NCI-H524 (cell line): ENCODE measurements at regions not wholly inside any gene's neighbourhood (a gene's known extent, or its start where the extent isn't known, plus 50 kb on each side); places are given as distances from the start of the nearest gene placed in this dataset.
"Not testable (repeated sequence)": the region's sequence is repeated elsewhere in the genome, so short reads cannot be mapped to it uniquely, and the experiment has no call there.

Experiments
- DNase-seq, 2 experiments: peaks; one replicate each; lab custom pipeline; 2025; lab: John Stamatoyannopoulos, UW

DNA sequence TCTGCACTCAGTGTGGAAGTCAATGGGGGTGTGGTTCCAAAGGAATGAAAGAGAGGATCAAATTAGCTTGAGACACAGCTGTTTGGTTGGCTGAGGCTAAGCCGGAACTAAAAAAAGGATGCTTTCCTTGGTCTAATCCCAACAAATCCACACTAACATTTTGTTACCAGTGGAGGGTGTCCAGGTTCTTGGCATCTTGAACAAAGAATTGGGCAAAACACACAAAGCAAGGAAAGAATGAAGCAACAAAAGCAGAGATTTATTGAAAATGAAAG is 278.6 kb upstream of the PLET1 start:
- not testable (repeated sequence) for DNase-seq

DNA sequence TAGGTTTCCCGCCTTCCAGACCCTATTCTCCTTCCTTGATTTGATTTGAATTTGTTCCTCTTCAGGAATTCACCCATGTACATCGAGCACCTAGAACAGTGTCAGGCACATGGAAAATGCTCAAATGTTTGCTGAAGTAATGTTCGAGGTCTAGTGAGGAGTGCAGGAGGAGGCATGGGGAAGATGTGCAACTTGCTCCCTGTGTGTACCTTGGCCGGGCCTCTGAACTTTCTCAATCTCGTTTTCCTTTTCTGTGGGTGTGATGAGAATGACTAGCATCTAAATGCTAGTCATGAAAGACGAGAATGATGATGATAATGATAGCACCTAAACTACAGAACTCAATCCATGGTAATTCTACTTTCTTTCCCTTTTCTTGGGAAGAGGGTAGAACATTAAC is 279.1 kb upstream of the PLET1 start:
- no peak for DNase-seq

DNA sequence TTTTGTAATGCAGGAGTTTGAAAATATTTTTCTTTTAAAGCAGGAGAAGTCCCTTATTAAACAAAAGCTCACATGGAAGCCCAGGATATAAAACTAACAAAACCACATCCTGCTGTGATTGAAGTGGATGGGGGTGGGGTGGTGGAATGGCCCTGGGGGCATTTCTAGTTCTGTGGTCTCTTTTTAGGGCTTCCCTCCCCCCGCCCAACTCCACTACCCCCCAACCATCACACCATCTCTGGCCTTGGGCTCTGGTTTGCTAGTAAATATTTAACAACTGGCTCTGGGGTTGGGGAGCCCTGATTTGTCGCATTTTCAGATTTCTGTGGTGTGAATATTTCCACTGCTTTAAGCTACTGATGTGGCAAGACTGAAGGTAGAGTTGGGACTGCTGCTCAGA is 279.6 kb upstream of the PLET1 start:
- no peak for DNase-seq

DNA sequence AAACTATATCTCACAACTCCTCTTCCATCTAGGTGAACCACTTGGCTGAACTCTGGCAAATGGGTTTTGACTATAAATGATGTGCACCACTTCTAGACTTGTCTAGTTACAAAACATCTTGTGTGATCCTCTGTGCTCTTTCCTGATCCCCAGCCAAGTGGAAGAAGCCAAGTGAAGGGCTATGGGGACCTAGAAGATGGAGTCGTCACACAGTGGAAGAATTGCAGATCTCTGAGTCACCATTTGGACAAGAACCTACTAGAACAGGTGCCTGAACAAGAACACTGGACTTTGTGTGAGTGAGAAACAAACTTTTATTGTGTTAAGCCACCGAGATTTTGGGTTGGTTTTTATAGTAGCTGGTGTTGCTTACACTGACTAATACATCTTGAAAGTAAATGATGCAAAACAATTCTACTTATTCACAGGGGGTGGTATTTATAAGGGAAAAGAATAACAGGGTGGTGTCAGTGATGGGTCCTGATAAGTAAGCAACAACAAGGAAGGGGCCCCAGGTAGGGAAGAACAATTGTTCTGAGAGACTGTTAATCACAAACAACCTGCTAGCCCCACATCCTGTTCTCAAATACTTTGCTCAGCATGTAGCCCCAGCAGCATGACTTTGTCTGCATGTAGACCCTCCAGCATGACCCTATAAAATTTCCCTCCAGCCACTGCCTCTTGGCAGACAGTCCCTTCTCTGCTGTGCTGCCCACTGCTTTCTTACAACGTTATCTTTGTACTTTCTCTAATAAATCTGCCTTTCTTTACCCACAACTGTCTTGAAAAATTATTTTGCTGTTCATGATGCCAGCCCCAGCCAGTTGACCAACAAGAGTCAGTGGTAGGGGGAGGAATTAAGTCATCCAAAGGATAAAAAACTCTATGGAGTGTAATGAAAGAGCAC is 280.7 kb upstream of the PLET1 start:
- no peak for DNase-seq

DNA sequence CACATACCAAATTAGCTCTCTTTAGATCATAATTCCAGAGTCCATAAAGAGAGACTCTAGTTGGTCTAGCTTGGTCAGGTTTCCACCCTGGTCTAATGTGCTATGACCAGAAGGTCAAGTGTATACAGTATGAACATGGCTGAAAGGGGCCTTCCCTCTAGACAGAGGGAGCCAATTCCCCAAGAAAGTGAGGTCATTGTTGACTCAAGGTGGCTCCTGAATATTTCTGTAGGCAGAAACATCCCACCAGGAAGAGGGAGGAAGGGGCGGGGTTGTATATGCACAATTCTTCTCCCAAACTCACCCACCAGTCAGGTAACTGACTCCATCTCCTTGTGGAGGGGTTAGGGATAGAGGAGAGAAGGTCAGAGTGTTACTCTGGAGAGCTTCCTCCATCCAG is 281.8 kb upstream of the PLET1 start:
- DNase-seq, result no peak

DNA sequence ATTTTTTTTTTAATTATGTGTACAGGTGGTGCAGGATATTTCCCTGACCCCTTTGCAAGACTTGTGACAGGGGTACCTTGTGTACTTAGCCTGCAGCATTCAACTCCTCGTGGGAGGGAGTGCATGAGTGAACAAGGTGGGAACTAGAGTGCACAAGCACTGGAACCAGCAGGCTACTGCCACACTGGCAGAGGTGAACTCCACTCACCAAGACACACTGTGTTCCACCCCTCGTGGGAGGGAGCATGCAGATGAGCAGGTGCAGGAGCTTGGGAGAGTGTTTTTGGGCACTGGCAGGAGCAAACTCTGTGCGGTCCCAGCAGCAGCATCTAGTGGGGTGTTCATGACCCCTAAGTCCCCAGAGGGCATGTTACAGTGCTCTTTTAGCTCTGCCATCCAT is 282.7 kb upstream of the PLET1 start:
- no peak for DNase-seq

DNA sequence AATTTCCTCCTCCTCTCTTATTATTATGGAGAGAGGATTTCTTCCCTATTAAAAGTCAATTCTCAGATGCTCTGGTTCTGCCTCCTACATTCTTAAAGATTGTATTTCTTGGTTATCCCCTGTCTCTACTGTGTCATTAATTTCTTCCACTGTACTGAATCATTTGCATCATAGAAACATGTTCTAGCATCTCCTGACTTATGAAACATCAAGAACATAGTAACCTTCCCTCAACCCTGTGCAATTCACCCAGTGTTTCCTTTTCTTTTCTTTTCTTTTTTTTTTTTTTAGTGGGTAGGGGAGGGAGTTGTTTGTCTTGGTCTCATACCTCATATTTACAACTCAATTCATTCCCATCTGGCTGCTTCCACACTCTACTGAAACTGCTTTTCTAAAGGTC is 288.0 kb upstream of the PLET1 start:
- no peak for DNase-seq

DNA sequence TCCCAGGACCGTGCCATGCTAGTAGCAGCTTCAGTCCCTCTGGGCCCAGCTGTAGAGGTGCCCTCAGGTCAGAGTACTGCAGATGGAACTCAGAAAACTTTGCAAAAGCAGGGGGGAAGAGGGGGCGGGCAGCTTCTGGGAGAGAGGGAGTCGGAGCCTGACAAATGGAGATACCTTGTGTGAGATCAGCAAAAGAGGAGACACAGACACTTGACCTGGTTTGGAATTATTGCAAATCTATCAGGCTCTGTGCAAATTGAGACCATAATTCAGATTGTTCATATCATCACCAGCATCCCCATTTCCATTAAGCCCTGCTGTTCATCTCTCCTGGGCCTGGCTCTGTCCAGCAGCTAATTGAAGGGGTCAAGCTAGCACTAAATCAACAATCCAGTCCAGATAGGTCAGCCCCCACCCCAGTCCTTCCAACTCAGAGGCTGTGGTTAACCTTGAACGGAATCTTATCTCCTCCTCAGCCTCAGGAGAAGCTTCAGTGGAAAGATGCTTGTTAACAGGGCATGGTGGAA is 292.6 kb upstream of the PLET1 start:
- no peak for DNase-seq

DNA sequence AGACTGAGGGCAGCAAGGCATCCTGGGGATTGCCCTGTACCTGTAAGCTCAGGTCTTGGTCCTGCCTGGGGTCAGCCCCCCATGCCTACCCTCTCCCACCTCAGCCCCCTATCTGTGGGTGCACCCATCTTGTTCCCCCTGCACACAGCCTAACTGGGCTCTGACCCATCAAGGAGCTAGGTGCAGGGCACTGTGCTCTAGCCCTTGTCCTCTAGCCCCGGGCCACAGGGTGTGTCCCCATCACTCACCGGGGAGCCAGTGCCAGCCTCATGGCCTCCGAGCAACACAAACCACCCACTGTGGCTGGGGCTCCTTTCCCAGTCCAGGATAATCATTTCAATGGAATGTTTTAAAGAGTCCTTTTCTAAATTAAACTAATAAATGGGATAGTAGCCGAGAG is 293.9 kb upstream of the PLET1 start:
- DNase-seq, result no peak

DNA sequence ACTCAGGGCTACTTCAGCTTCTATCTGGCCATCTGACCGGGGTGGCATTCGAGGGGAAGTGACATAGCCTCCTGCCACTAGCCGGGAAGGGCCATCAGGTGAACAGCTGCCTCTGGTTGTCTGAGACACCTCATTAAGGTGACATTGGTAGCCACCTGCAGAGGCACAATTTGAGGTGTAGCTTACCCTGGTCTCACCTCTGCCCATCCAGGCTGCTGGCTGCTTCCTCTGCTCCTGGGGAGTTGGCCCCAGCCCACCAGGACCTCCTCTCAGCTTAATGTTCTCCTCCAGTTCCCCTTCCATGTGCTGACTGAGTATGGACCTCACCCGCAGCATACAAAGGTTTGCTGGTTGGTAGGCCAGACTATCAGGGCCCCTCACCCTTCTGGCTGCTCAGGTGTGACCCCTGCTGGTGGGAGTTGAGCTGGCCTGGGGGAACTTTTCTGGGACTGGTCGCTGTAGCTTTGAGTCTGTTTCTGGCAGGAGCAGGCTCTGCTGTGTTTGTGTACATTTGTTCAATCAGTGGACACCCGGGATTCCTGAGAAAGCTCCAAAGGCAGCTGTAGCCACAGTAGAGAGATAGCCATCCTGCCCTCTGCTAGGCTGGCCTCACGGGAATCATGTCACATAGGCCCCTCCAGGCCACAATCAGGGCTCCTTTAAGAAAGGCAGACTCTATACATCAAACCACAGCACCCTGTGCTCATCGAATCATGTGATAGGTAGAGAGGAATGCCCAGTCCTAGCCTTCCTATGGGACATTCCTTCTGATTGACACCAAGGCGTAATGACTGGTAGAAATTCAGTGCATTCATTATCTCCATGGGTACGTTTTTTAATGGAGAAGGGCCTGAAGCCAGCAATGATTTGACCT is 295.1 kb upstream of the PLET1 start:
- peak in 1 of 2 experiments; percentile 7 for DNase-seq

DNA sequence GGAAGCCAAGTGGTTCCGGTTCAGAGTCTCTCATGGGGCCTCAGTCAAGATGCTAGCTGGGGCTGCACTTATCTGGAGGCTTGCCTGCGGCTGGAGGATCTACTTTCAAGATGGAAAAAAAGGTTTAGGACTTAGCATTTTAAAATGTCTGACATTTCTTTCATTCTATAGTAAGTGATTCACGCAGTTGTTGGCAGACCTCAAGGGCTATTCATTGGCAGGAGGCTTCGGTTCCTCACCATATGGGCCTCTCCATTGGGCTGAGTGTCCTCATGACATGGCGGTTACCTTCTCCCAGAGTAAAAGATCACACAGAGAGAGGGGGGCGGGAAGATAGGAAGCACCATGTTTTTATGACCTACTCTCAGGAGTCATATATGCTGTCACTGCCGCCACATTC is 298.0 kb upstream of the PLET1 start:
- DNase-seq, result peak in 1 of 2 experiments; percentile 13

DNA sequence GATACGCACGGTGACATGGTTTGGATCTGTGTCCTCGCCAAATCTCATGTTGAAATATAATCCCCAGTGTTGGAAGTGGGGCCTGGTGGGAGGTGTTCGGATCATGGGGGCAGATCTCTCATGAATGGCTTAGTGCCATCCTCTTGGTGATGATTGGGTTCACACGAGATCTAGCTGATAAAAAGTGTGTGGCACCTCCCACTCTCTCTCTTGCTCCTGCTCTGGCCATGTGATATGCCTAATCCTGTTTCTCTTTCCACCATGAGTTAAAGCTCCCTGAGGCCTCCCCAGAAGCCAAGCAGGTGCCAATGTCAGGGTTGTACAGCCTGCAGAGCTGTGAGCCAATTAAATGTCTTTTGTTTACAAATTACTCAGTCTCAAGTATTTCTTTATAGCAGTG is 303.1 kb upstream of the PLET1 start:
- DNase-seq, result no peak

DNA sequence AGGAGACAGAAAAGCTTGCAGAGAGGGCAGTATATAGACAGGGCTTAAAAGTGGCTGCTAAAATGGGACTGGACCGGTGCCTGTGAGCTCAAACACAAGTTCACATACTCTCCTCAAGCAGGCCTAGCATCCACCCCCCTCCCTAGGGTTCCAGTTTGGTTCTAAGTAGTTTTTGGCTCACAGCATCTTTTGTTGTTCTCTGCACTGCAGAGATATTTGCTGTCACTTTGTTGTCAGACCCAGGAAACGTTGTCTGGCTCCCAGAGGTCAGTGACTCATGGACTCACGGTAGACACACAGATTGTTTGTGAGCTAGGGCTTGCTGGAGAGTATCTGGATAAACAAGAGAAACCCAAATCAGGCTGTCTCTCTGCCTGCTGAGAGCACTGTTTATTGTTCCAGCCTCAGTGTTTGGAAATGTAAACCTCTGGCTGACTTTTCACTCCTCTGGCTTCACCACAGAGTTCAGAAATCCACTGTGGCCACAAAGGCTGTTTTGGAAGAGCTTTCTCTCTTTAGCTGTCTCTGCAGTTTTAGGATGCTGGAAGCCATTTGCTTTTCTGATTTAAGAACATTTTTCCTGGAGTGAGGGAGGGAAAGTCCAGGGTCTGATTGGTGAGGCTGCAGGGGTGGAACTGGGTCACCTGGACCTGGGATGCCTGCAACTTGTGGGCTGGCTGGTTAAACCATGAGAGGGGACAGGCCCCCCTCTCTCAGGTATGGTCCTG is 303.7 kb upstream of the PLET1 start:
- DNase-seq, result no peak

DNA sequence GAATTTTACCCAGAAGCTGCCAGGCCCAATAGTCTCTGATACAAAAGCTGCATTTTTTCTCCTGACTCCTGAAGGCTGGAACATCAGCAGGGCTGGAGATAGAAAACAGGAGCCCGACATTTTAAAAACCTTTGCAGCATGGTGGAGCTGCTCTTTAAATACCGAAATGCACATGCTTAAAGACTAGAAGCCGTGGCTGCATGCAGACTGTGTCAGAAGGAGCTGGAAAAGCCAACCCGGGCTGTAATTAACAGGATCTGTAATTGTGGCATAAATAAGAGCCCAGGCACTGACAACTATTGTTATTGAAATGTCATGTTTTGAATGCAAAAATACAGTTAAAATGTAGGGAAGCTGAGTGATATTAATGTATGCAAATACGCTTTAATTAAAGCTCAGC is 304.9 kb upstream of the PLET1 start:
- no peak for DNase-seq

DNA sequence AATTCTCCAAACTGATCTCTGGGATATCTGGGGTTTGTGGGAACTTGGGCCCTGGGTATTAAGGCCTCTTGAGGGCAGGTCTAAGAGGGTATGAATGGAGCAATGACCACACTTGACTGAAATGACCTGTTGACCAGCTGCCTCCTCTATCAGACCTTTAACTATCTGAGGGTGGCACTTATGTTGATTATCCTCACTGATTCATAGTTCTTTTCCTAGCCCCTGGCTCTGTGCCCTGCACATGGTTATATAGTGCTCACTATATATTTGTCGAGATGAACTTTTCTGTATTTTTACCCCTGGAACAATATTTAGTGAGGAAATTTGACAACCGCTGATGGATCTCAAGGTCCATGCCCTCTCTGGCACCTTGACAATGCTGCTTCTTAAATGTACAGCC is 305.5 kb upstream of the PLET1 start:
- no peak for DNase-seq

DNA sequence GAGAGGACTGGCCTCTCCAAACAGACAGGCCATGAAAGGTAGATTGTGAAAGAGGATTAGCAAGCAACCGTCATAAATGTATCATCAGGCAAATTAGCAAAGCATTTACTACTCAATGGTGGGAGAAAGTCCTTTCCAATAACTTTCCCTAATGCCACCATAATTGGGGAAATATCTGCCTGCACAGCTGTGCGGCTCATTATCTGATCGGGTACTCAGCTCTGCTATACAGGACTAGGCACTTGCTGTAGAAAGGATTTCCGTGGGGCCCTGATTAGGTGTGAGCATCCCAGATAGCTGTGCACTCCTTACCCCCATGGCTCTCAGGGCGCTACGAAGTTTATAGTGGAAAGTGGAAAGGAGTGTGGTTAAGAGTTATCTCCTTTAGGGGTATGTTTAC is 309.7 kb upstream of the PLET1 start:
- DNase-seq, result peak; percentile 50 to 71

DNA sequence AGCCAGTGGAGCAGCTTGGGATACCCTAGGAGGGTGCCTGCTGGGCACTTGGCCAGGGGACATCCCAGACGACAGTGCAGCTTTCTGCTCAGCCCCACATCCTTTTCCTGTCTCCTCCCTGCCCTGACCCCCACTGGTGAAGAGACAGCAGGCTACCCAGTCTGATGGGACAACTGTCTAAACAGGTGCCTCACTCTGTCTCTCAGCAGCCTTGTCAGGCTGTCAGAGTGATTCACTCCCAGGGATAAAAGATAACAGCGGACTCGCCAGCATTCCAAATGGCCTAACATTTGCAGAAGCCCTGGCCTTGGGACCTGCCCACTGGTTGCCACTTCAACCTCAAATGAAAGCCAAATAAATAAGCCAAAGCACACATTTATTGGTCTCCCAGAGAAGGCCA is 318.6 kb upstream of the PLET1 start:
- no peak for DNase-seq

DNA sequence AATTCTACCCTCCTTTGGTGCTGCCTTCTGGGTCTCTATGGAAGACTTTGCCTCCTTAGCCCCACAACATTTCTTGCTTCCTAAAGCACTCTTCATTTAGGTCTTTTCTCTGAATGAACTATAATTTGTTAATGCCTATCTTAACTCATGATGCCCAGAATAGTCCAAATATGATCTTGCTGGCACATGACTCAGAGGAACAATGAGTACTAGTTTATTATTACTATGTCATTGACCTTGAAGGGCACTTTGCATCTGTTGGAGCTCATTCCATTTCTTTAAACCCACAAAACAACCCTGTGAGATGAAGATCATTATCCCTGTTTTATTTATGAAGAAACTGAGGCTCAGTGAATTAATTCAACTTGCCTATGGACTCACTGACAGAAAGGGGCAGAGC is 320.2 kb upstream of the PLET1 start:
- no peak for DNase-seq

DNA sequence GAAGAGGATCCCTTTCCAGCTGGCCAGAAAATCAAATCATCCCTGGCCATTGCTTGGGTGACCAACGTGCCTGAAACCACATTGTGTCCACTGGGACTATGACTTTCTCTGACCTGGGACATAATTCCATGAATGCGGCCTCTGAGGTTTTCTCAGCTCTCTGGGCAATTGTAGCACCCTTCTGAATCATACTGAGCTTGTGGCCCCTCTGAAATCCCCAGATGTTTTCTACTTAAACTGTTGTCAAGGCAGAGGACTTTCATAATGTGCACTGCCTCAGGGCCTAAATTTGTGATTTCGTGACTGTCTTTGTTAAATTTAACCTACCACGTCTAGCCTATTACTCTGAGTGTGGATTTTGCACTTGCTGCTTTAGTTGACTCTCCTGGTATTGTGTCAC is 321.1 kb upstream of the PLET1 start:
- no peak for DNase-seq

DNA sequence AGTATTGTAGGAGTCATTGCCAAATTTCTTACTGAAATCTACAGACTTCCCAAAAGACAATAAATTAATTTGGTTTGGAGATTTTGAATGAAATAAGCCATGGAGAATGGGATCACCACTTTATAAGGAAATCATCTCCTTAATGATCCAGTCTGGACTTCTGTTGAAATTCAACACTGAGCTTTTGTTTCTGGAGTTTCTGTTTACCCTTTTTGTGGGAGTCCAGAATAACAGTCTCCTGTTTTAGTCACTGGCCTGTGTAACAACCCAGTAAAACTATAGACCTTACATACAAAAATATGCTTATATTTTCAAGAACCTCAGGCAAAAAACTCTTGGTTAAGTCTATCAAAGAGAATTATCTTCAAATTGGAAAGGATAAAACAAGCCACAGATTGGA is 321.7 kb upstream of the PLET1 start:
- no peak for DNase-seq

DNA sequence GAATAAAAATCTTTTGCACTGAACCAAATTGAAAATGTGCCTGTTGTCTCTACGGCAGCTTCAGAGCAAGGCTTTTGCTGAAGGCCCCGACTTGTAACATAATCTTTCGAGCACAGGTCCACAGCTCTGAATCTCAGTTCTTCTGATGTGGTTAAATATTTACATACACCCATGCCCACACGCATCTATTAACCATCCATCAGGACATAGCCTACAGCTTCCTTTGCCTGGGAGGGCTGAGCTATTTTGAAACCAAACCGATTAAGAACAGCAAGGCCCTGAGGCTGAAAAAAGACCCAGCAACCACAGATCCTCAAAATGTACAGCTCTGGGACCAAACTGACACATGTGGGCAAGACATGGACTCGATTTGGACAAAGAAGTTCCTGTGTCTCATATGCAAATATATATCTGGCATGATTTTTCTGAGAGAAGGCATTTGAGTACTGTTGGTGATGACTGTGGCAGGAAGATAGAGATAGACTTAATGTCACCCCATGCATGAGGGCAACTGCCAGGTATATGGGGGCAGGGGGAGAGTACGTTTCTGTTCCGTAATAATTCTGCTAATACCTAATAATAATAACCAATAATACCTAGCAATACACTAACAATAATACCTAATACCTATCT is 322.7 kb upstream of the PLET1 start:
- no peak for DNase-seq

DNA sequence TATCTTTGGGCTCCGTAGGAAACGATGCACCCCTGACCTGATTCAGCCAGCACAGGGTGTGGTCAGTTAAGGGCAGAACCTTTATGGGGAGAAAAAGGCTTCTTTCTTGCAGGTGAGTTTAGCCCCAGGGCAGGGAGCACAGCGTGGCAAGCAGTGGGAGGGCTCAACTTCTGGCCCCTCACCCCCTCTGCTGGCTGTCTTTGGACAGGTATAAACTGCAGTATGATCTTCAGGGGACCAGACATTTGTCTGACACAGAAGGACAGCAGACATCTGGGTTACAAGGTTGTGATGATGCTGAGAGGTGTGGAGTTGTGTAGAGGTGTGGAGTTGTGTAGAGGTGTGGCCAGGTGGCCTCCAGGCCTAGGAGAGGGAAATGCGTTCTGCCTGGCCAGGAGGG is 324.0 kb upstream of the PLET1 start:
- peak in 1 of 2 experiments; percentile 31 for DNase-seq
